Ovary (tissue), 7 donors: ENCODE measurements at regions not wholly inside any gene's neighbourhood (a gene's known extent, or its start where the extent isn't known, plus 50 kb on each side); places are given as distances from the start of the nearest gene placed in this dataset.
"Not testable (repeated sequence)": the region's sequence is repeated elsewhere in the genome, so short reads cannot be mapped to it uniquely, and the experiment has no call there.

Source experiments
- DNase-seq, 5 donors: peaks; one replicate each; pipeline ENCODE4 v3.0.0-alpha.2; 2019 to 2020
- H3K27ac ChIP-seq, 2 donors: fragments of 200-600 bp; one replicate each; pipeline versions ENCODE4 v1.5.1 to v1.8.0; 2019 to 2022
- H3K27me3 ChIP-seq: fragments of 200-600 bp; one replicate; pipeline ENCODE4 v1.8.0; 2022
- H3K36me3 ChIP-seq: fragments of 200-600 bp; sonication (generic); one replicate; pipeline ENCODE4 v1.5.1; 2019
- H3K4me1 ChIP-seq: one replicate; pipeline ENCODE4 v1.8.1; 2013; ENCODE audit warnings: mild to moderate bottlenecking, moderate library complexity; ENCODE audit not compliant: insufficient read depth
- H3K4me3 ChIP-seq: fragments of 200-600 bp; sonication (generic); one replicate; pipeline ENCODE4 v1.5.1; 2017
- H3K9me3 ChIP-seq, 2 donors: fragments of 200-600 bp in 1 of 2; sonication (generic) in 1 of 2; one replicate each; pipeline versions ENCODE4 v1.5.1 to v1.8.1; 2013 to 2019; ENCODE audit warnings: mild to moderate bottlenecking in 1 of 2, moderate library complexity in 1 of 2
- CTCF ChIP-seq, 3 donors: fragments of 450-650 bp in 2 of 3; fragments of 200-600 bp in 1 of 3; IDR thresholded peaks; one replicate each; pipeline versions ENCODE4 v1.5.1 to v1.8.0; 2016 to 2022; ENCODE audit warnings: antibody characterized with exemption in 3 of 3, mild to moderate bottlenecking in 1 of 3
- EP300 ChIP-seq: sonication (generic); formaldehyde crosslinking; IDR thresholded peaks from one replicate; pipeline ENCODE4 v1.6.1; 2017; ENCODE audit warnings: antibody characterized with exemption
- POLR2A ChIP-seq: fragments of 450-650 bp; IDR thresholded peaks from one replicate; pipeline ENCODE4 v1.6.1; 2017; ENCODE audit warnings: antibody characterized with exemption, mild to moderate bottlenecking, moderate library complexity
- WGBS, 3 donors: extraction: QIAGEN DNeasy Blood & Tissue Kit in 1 of 3; methylation state at CpG; one replicate each; pipeline versions ENCODE4 v1.1.5 to v1.1.7; 2013 to 2017; 5-methylcytosine and 5-hydroxymethylcytosine counted together
- intact Hi-C, 4 donors: fragments of 100-400 bp; cut with DNase I; formaldehyde crosslinking; loops; one replicate each; pipeline versions ENCODE4 v1.11.0 to v1.15.1; 2022 to 2023
- donor health status: DM: no; HTN: no; CAD: no; lungs with moderate emphysema.
- donor health status: DM: no; HTN: no; CAD: no.
- donor health status: Bipolar disorder and iron deficiency.
- donor health status: DM: no; HTN: no; CAD: no.
- donor health status: DM: yes; HTN: yes; CAD: no.

GRCh38 chr22:25395468-25395867 lies 169.0 kb upstream of the GRK3 start:
- WGBS, 3 donors = 89 to 93% (median 91%) methylated on average over 8 of the region's 8 CpGs
- Histone ChIP-seq H3K4me1 (peaks cover 6% of the 10 kb centered on the region), H3K4me3 (no peak overlapping the region), H3K36me3 (no peaks in the 10 kb centered on the region), H3K27me3 (no peaks in the 10 kb centered on the region), H3K27ac (no peak overlapping the region), H3K9me3 (no peaks in the 10 kb centered on the region)
- DNase-seq = no peak
- intact Hi-C loops = no loop called here
- TF ChIP-seq POLR2A (no peak), EP300 (no peak), CTCF (IDR thresholded peaks at IDR 0.05) (no peak)

- H3K4me1 ChIP-seq = peaks cover 10% of the 10 kb centered on the region
- no peaks in the 10 kb centered on the region for H3K9me3 ChIP-seq
- DNase-seq = no peak
- intact Hi-C loops = no loop called here
- H3K27ac ChIP-seq = no peak overlapping the region
- TF ChIP-seq POLR2A (no peak), EP300 (no peak), CTCF (IDR thresholded peaks at IDR 0.05) (no peak)
- no peaks in the 10 kb centered on the region for H3K27me3 ChIP-seq
- no peak overlapping the region for H3K4me3 ChIP-seq
- no peaks in the 10 kb centered on the region for H3K36me3 ChIP-seq
- 73 to 91% (median 84%) methylated on average over 3 of the region's 3 CpGs for whole genome bisulfite sequencing, 3 donors
Observed at GRCh38 chr22:25395915-25396314, 168.6 kb upstream of the GRK3 start.

- no peak for TF ChIP-seq CTCF (IDR thresholded peaks at IDR 0.05)
- no peak for TF ChIP-seq POLR2A
- TF ChIP-seq EP300 = no peak
Observed at GRCh38 chr22:25396615-25397200, 167.8 kb upstream of the GRK3 start.

GRCh38 chr22:25397616-25398015 lies 166.9 kb upstream of the GRK3 start:
- Histone ChIP-seq H3K4me3 (no peak overlapping the region), H3K36me3 (no peaks in the 10 kb centered on the region), H3K4me1 (peaks cover 21% of the 10 kb centered on the region), H3K9me3 (no peaks in the 10 kb centered on the region), H3K27me3 (no peaks in the 10 kb centered on the region), H3K27ac (no peak overlapping the region)
- WGBS, 3 donors = 70 to 86% (median 78%) methylated on average over 3 of the region's 3 CpGs
- TF ChIP-seq EP300 (no peak), POLR2A (no peak), CTCF (IDR thresholded peaks at IDR 0.05) (no peak)
- DNase-seq = no peak
- intact Hi-C loops = no loop called here

More at GRCh38 chr22:25396615-25397200, 167.8 kb upstream of the GRK3 start:
- 94 to 96% (median 95%) methylated on average over 10 of the region's 10 CpGs for WGBS, 3 donors
- Histone ChIP-seq H3K36me3 (no peaks in the 10 kb centered on the region), H3K27me3 (no peaks in the 10 kb centered on the region), H3K9me3 (no peaks in the 10 kb centered on the region), H3K4me1 (peaks cover 15% of the 10 kb centered on the region), H3K4me3 (no peak overlapping the region), H3K27ac (no peak overlapping the region)
- intact Hi-C loops = no loop called here
- DNase-seq = no peak

GRCh38 chr22:25398591-25399062 lies 165.8 kb upstream of the GRK3 start:
- DNase-seq, H3K4me3 ChIP-seq, H3K9me3 ChIP-seq, H3K36me3 ChIP-seq, H3K27ac ChIP-seq, H3K27me3 ChIP-seq, intact Hi-C loops: not testable (repeated sequence)
- WGBS, 3 donors = 92 to 96% (median 95%) methylated on average over 6 of the region's 6 CpGs
- peaks cover 28% of the 10 kb centered on the region for H3K4me1 ChIP-seq
